GM10266 (cell line): ENCODE measurements at regions not wholly inside any gene's neighbourhood (a gene's known extent, or its start where the extent isn't known, plus 50 kb on each side); places are given as distances from the start of the nearest gene placed in this dataset.

Source experiments
- DNase-seq: peaks from one replicate; pipeline ENCODE4 v3.0.0; 2012; ENCODE audit errors: extremely low spot score
- TF ChIP-seq, protein P1 (sequence below): IDR thresholded peaks from 2 replicates; pipeline ENCODE4 v1.5.1; 2012; ENCODE audit warnings: mild to moderate bottlenecking, low read depth; ENCODE audit not compliant: control insufficient read depth, insufficient read depth; ENCODE audit errors: missing control alignments

DNA sequence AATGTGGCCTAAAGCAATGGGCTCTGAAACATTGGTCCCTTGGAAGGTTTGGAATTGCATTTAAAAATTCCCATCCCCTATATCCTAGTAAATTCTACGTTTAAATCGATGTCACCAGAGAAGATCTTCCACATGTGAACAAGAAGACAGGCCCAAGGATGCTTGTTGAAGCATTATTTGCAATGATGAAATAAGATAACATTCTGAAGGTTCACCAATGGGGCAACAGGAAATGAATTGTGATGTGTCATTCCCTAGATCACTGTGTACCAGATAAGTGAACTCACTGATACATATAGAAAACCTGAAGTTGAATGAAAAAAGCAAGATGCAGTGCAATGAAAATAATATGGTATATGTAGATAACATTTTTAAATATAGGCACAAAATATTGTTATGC lies 464.3 kb upstream of the BTBD3 start:
- DNase-seq, result no peak
- TF ChIP-seq, protein P1, sequence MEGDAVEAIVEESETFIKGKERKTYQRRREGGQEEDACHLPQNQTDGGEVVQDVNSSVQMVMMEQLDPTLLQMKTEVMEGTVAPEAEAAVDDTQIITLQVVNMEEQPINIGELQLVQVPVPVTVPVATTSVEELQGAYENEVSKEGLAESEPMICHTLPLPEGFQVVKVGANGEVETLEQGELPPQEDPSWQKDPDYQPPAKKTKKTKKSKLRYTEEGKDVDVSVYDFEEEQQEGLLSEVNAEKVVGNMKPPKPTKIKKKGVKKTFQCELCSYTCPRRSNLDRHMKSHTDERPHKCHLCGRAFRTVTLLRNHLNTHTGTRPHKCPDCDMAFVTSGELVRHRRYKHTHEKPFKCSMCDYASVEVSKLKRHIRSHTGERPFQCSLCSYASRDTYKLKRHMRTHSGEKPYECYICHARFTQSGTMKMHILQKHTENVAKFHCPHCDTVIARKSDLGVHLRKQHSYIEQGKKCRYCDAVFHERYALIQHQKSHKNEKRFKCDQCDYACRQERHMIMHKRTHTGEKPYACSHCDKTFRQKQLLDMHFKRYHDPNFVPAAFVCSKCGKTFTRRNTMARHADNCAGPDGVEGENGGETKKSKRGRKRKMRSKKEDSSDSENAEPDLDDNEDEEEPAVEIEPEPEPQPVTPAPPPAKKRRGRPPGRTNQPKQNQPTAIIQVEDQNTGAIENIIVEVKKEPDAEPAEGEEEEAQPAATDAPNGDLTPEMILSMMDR, result no peak

DNA sequence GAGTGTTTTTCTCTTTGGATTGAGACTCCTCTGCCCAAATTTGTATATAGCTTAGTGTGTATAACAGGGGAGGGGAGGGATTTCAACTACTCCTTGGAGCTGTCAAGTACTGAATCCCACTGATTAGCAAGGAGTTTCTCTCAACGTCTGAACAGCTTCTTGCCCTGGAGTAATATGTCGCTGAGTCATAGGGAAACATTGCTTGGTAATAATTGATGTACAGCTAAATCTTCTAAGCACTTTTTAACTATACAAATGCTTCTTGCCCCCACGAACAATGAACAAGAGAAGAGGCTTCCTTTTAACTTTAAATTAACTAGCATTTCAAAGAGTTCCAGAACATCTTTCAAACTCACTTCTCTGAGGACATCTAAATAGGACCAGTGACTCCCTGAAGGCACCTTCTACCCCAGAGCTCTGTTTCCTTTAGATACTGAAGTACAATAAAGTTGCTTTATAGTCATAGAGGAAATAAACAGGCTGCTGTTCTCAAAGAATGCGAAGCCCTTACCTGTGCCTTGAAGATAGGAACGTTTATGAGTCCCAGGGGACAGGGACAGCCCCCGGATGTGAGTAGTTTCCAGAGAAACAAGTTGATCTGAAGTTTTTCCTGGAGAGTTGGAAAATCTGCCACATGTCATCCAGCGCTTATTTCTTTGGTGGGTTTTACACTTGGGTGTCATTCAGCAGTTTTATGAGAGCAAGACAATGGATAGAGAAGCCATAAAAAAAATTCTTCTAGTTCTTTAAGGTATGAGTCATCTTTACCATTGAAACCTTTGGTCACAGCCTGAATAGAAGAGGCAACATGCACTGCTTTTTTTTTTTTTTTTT lies 462.5 kb upstream of the BTBD3 start:
- TF ChIP-seq, protein P1, result no peak
- DNase-seq, result no peak

DNA sequence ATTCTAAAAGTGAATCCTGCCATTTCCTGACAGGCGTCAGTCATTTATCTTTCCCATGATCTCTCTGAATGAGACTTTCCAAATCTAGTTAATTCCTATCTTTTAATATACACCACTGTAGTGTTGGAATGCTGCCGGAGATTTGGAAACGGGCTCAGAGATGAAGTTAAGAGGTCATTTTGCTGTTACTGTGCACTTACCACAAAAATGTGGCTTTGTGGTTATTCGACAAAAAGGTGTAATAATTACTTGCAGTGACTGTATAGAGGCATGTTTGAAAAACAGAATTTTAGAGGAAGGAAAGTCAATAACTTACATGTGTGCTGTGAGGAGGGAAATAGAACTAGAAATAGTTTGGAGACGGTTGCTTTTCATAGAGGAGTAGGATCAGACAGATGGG lies 460.2 kb upstream of the BTBD3 start:
- TF ChIP-seq, protein P1, result no peak
- no peak for DNase-seq

DNA sequence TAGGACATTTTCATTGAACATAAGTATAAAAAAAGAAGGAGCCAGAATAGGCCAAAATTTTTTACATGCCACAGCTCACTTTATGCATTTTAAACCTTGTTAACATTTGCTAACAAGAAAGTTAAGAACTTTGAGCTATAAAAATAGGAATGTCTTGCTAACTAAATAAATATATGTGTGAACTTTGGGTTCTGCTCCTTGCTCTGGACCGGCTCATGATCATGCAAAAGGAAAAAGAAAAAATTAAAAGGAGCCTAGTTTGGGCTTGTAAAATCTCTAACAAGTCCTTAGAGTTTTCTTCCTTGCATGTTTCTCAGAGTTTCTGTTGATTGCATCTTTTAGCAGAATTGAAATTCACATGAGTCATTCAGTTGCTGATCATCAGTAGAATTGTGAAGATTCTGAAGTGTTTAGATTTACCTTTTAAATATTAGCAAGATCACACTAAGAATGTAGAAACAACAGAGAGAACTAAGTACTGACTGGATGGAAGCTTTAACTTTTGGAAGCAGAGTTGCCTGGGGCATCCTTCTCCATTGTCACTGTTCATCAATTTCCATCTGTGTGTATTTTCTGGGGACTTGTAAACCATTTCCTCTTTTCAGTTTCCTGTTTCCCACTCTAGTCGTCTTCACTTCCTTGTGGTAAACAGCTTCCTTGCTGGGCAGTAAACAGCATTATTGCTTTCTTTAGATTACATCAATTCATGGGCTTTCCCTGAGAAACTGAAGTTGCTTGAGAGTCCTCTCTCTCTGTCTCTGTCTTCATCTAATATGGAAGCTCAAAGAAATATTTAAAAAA lies 458.4 kb upstream of the BTBD3 start:
- TF ChIP-seq, protein P1, result no peak

DNA sequence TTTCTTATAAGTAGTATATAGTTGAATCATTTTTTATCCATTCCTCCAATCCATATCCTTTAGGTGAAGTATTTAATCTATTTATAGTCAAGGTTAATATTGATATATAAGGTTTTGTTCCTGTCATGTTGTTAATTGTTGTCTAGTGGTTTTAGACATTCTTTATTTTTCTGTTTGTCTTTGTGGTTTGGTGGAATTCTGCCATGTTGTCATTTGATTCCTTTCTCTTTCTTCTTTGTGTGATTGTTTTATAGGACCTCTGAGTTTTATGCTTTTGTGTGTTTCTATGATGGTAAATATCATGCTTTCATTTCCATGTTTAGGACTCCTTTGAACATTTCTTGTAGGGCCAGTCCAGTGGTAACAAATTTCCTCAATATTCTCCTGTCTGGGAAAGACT lies 450.3 kb upstream of the BTBD3 start:
- DNase-seq, result no peak
- TF ChIP-seq, protein P1, result no peak

More for the DNA sequence above, 458.4 kb upstream of the BTBD3 start:
- no peak for DNase-seq

DNA sequence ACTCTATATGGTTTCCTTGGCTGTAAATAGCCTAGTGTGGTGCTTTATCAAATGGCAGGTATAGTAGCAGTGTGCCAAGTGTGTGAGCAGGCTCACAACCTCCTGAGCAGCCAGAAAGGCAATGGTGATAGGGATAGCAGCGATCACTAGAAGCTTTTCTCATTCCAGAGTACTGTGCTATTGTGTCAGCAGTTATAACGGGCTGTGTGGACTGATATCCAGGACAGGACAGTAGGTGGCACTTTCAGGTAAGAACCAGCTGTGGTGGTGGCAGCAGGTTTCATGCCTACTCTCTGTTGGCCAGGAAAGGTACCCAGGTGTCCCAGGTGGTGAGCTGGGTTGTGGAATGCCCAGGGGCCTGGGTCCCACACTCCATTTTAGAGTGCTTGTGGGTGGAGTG lies 448.8 kb upstream of the BTBD3 start:
- no peak for DNase-seq
- TF ChIP-seq, protein P1, result no peak
